SU-DHL-6 (cell line): ENCODE measurements at regions not wholly inside any gene's neighbourhood (a gene's known extent, or its start where the extent isn't known, plus 50 kb on each side); places are given as distances from the start of the nearest gene placed in this dataset.

Experiments
- EZH2phosphoT487 ChIP-seq: fragments of 200-600 bp; sonication (generic), shearing (Covaris generic); conservative IDR thresholded peaks from 2 replicates; pipeline ENCODE4 v1.6.1; 2018; ENCODE audit warnings: mild to moderate bottlenecking, antibody characterized with exemption, low read length, moderate library complexity, mixed read lengths
- TF ChIP-seq, protein P1 (sequence below): fragments of 200-600 bp; sonication (generic); IDR thresholded peaks from one replicate; pipeline ENCODE4 v1.5.1; 2017; ENCODE audit warnings: antibody characterized with exemption, mild to moderate bottlenecking, low read length, moderate library complexity; ENCODE audit not compliant: insufficient read depth, poor library complexity, severe bottlenecking

DNA sequence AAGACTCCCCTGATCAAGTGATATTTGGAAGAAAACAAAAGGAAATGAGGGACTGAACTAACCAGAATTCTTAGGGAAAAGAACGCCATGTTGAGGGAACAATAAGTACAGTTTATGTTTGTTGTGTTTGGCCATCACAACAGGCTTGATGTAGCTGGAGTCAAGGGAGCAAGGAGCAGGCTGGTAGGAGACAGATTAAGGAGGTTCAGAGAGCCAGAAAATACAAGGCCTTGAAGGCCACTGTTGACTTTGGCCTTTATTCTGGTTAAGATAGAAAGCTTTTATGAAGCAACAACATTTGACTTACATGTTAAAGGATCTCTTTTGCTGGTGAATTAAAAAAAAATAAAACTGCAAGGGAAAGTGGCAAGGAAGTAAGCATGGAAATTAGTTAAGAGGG lies 754.1 kb upstream of the SLC8A1 start:
- TF ChIP-seq, protein P1, sequence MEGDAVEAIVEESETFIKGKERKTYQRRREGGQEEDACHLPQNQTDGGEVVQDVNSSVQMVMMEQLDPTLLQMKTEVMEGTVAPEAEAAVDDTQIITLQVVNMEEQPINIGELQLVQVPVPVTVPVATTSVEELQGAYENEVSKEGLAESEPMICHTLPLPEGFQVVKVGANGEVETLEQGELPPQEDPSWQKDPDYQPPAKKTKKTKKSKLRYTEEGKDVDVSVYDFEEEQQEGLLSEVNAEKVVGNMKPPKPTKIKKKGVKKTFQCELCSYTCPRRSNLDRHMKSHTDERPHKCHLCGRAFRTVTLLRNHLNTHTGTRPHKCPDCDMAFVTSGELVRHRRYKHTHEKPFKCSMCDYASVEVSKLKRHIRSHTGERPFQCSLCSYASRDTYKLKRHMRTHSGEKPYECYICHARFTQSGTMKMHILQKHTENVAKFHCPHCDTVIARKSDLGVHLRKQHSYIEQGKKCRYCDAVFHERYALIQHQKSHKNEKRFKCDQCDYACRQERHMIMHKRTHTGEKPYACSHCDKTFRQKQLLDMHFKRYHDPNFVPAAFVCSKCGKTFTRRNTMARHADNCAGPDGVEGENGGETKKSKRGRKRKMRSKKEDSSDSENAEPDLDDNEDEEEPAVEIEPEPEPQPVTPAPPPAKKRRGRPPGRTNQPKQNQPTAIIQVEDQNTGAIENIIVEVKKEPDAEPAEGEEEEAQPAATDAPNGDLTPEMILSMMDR = no peak
- TF ChIP-seq EZH2phosphoT487 = no peak
